ENCODE measurements at regions not wholly inside any gene's neighbourhood (a gene's known extent, or its start where the extent isn't known, plus 50 kb on each side); places are given as distances from the start of the nearest gene placed in this dataset.
"Not testable (repeated sequence)": the region's sequence is repeated elsewhere in the genome, so short reads cannot be mapped to it uniquely, and the experiment has no call there.

DNA sequence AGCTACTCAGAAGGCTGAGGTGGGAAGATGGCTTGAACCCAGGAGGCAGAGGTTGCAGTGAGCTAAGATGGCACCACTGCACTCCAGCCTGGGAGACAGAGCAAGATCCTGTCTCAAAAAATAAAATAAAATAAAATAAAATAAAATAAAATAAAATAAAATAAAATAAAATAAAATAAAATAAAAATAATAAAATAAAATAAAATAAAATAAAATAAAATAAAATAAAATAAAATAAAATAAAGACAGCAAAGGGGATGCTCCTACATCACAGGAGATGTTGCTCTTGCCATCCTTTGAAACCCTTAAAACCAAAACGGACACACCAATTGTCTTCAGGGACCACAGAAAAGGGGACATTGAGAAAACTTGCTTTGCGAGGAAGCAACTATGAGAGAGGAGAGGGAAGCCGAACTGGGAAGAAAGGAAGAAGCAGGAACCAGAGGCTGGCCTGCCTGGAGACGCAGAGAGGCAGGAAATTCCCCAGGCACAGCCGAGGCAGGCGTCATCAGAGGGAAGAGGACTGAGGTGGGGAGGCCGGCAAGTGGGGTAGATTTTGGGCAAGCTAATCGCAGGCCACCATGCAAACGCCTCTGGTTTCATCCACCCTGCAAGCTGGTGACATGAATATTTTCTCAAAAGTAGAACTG lies 66.7 kb upstream of the USP9X start:
- TF ChIP-seq POLR2A, POLR2AphosphoS5 (IDR thresholded peaks at IDR 0.05; ENCODE audit: low read depth, low read length): not testable (repeated sequence)

Measured in GM12892 (cell line).